Spinal cord (tissue), 9 donors: ENCODE measurements at regions not wholly inside any gene's neighbourhood (a gene's known extent, or its start where the extent isn't known, plus 50 kb on each side); places are given as distances from the start of the nearest gene placed in this dataset.
"Not testable (repeated sequence)": the region's sequence is repeated elsewhere in the genome, so short reads cannot be mapped to it uniquely, and the experiment has no call there.

Source experiments
- DNase-seq, 6 donors: peaks; one replicate each; pipeline versions ENCODE4 v3.0.0 to v3.0.0-alpha.2; 2013 to 2015; ENCODE audit warnings: low spot score in 6 of 6, low read depth in 4 of 6
- H3K27ac ChIP-seq: one replicate; pipeline ENCODE4 v1.5.1; 2013; ENCODE audit warnings: low read depth, low read length, control low read depth
- H3K27me3 ChIP-seq: one replicate; pipeline ENCODE4 v1.6.1; 2013; ENCODE audit warnings: low read length; ENCODE audit not compliant: control insufficient read depth, insufficient read depth
- H3K36me3 ChIP-seq: one replicate; pipeline ENCODE4 v1.6.1; 2013; ENCODE audit warnings: low read length; ENCODE audit not compliant: control insufficient read depth, insufficient read depth
- H3K4me1 ChIP-seq: one replicate; pipeline ENCODE4 v1.6.1; 2013; ENCODE audit warnings: low read length; ENCODE audit not compliant: control insufficient read depth, insufficient read depth
- H3K4me3 ChIP-seq: one replicate; pipeline ENCODE4 v1.5.1; 2013; ENCODE audit warnings: low read depth, low read length, control low read depth
- H3K9me3 ChIP-seq: one replicate; pipeline ENCODE4 v1.6.1; 2013; ENCODE audit warnings: low read length; ENCODE audit not compliant: control insufficient read depth, insufficient read depth
- WGBS: methylation state at CpG from one replicate; pipeline ENCODE4 v1.1.5; 2013; ENCODE audit warnings: missing lambda C conversion rate; ENCODE audit not compliant: insufficient coverage; 5-methylcytosine and 5-hydroxymethylcytosine counted together
- donor health status: healthy.

DNA sequence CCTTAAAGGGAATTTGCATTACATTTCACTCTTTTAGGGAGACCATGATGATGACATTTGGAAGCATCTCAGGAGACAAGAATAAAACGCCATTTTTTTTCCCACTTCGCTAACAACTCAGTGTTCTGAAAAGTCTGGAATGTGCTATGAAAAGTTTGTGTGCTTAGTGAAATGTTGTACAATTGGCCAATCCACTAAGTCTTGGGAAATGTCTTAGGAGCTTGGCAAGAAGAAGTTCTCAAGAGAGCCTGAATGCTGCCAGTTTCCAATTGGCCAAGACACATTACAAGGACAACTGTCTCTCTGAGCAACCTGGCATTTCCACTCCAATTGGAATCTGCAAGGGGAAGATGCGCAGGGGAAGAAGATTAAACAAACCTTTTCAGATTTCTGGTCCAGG is 401.8 kb downstream of the RWDD3 start:
- H3K4me1 ChIP-seq = no peaks in the 10 kb centered on the region
- H3K36me3 ChIP-seq = no peaks in the 10 kb centered on the region
- no CpG with 5 or more reads among the region's 3 CpGs for WGBS
- no peaks in the 10 kb centered on the region for H3K9me3 ChIP-seq
- no peaks in the 10 kb centered on the region for H3K27me3 ChIP-seq
- peak in 2 of 6 donors; percentile 33 to 61 for DNase-seq
- H3K4me3 ChIP-seq = no peak overlapping the region
- H3K27ac ChIP-seq = no peak overlapping the region

- Histone ChIP-seq H3K9me3 (no peaks in the 10 kb centered on the region), H3K4me1 (no peaks in the 10 kb centered on the region), H3K4me3 (no peak overlapping the region), H3K36me3 (no peaks in the 10 kb centered on the region), H3K27ac (no peak overlapping the region), H3K27me3 (no peaks in the 10 kb centered on the region)
- 75% methylated on average over 1 of the region's 1 CpG for WGBS
- DNase-seq = no peak
These were observed 402.9 kb downstream of the RWDD3 start for GRCh38 chr1:95636897-95637296.

DNA sequence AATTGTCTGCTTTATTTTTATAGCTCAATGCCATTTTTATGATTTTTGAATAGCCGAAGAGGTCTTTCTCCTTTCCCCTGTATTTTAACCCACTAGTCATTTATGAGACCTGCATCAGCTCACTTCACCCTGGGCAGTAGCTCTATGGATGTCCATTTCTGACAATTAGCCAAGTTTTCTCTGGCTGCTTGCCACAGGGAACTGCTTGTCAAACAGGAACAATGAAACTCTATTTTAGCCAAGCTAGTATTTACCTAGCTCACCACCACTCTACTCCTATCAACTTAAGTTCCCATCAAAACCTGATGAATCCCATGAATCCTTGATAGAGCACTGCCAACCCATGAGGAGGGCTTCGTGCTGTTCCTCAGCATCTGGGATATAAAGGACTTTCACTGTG is 406.7 kb downstream of the RWDD3 start:
- no peaks in the 10 kb centered on the region for H3K36me3 ChIP-seq
- no peaks in the 10 kb centered on the region for H3K4me1 ChIP-seq
- WGBS = no CpG with 5 or more reads among the region's 2 CpGs
- peak in 2 of 6 donors; percentile 54 to 76 for DNase-seq
- no peaks in the 10 kb centered on the region for H3K9me3 ChIP-seq
- no peak overlapping the region for H3K27ac ChIP-seq
- H3K4me3 ChIP-seq = no peak overlapping the region
- H3K27me3 ChIP-seq = no peaks in the 10 kb centered on the region

GRCh38 chr1:95641386-95641785 is 407.4 kb downstream of the RWDD3 start:
- no peaks in the 10 kb centered on the region for H3K36me3 ChIP-seq
- 92% methylated on average over 2 of the region's 2 CpGs for WGBS
- no peak overlapping the region for H3K27ac ChIP-seq
- no peaks in the 10 kb centered on the region for H3K4me1 ChIP-seq
- DNase-seq = no peak
- H3K9me3 ChIP-seq = no peaks in the 10 kb centered on the region
- H3K27me3 ChIP-seq = no peaks in the 10 kb centered on the region
- no peak overlapping the region for H3K4me3 ChIP-seq

DNA sequence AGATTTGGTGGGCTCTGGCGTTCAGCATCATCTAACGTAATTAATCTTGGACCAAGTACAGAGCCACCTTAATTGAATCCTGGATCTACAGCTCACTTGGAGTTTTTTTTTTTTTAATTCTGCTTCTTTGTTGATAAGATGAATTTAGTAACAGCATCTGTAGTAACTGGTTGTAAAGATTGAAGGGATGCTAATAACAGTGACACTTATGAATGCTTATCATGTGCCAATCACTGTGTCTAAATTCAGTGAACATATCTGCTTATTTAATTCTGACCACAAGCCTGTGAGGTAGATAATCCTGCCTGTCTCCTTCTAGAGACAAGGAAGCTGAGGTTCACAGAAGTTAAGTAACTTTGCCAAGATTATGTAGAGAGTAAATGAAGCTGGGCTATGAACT is 408.0 kb downstream of the RWDD3 start:
- Histone ChIP-seq H3K27ac (no peak overlapping the region), H3K4me1 (no peaks in the 10 kb centered on the region), H3K4me3 (no peak overlapping the region), H3K9me3 (no peaks in the 10 kb centered on the region), H3K27me3 (no peaks in the 10 kb centered on the region), H3K36me3 (no peaks in the 10 kb centered on the region)
- 67% methylated on average over 1 of the region's 2 CpGs for WGBS
- DNase-seq = no peak

DNA sequence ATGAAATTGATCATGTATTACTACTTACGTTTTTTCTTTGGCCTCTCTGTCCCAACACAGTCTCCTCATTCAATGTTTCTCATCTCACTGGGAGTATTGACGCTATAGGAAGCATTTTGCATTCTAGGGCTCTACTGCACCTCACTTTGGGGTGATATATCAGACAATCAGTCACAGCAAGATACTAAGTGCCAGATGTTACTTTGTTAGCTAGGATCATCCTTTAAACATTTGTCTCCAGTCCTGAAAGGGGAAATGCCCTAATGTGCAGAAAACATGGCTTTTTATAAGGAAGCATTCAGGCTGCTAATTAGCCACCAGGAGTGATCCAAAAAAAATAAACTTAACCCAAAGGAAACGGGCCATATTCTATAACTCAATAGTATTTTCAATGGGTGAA is 409.1 kb downstream of the RWDD3 start:
- H3K9me3 ChIP-seq = no peaks in the 10 kb centered on the region
- H3K27me3 ChIP-seq = no peaks in the 10 kb centered on the region
- no peaks in the 10 kb centered on the region for H3K4me1 ChIP-seq
- no peak overlapping the region for H3K27ac ChIP-seq
- 72% methylated on average over 2 of the region's 3 CpGs for WGBS
- H3K4me3 ChIP-seq = no peak overlapping the region
- peak in 1 of 6 donors; percentile 70 for DNase-seq
- no peaks in the 10 kb centered on the region for H3K36me3 ChIP-seq

DNA sequence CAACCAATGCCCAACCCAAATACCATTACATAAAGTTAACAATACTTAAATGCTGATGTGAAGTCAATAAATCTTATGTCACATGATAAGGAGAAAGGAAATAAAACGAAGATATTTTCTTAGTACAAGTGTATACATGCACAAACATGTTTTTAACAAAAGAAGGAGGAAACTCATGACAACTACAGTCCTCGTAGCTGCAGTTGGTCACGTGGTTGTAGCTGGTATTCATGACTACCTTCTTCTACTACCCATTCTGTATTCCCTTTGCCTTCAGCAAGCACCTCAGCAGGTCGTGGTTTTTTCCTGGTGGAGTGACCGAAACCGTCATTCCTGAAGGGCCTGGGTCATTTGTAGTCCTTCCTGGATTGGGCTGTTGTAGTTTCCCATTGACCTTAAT is 411.1 kb downstream of the RWDD3 start:
- no CpG with 5 or more reads among the region's 6 CpGs for WGBS
- not testable (repeated sequence) for H3K4me3 ChIP-seq

DNA sequence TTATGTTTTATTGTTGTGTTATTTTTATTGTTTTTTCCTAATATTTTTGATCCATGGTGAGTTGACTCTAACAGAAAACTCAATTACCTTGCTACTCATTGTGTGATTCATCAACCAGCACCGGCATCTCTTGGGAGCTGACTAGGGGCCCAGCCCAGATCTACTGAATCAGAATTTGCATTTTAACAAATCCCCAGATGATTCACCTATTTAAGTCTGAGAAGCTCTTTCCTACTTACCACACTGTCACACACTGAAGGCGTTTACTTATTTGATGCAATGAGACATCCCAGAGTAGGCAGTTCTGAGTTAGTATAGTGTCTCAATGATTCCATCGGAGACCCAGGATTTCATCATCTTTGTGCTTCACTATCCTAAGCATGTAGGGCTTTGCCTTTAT is 416.6 kb downstream of the RWDD3 start:
- WGBS = no CpG with 5 or more reads among the region's 3 CpGs

More for the DNA sequence above, 411.1 kb downstream of the RWDD3 start:
- not testable (repeated sequence) for H3K9me3 ChIP-seq, H3K27ac ChIP-seq, DNase-seq, H3K36me3 ChIP-seq, H3K27me3 ChIP-seq, H3K4me1 ChIP-seq

GRCh38 chr1:95652423-95652965 is 418.5 kb downstream of the RWDD3 start:
- H3K27me3 ChIP-seq = no peaks in the 10 kb centered on the region
- H3K27ac ChIP-seq = no peak overlapping the region
- H3K4me3 ChIP-seq = no peak overlapping the region
- WGBS = 67% methylated on average over 3 of the region's 8 CpGs
- no peaks in the 10 kb centered on the region for H3K9me3 ChIP-seq
- peak in 1 of 6 donors; percentile 50 for DNase-seq
- no peaks in the 10 kb centered on the region for H3K36me3 ChIP-seq
- H3K4me1 ChIP-seq = peaks cover 3% of the 10 kb centered on the region

More for the DNA sequence above, 416.6 kb downstream of the RWDD3 start:
- peak in 1 of 6 donors; percentile 9 for DNase-seq
- no peaks in the 10 kb centered on the region for H3K36me3 ChIP-seq
- H3K4me3 ChIP-seq = no peak overlapping the region
- peaks cover 3% of the 10 kb centered on the region for H3K4me1 ChIP-seq
- H3K9me3 ChIP-seq = no peaks in the 10 kb centered on the region
- no peak overlapping the region for H3K27ac ChIP-seq
- no peaks in the 10 kb centered on the region for H3K27me3 ChIP-seq

- Histone ChIP-seq H3K27ac (no peak overlapping the region), H3K4me1 (peaks cover 3% of the 10 kb centered on the region), H3K9me3 (no peaks in the 10 kb centered on the region), H3K36me3 (no peaks in the 10 kb centered on the region), H3K4me3 (no peak overlapping the region), H3K27me3 (no peaks in the 10 kb centered on the region)
- peak in 2 of 6 donors; percentile 79 to 83 for DNase-seq
- no CpG with 5 or more reads among the region's 4 CpGs for WGBS
These were observed 419.6 kb downstream of the RWDD3 start for GRCh38 chr1:95653618-95654017.
